ENCODE measurements at regions not wholly inside any gene's neighbourhood (a gene's known extent, or its start where the extent isn't known, plus 50 kb on each side); places are given as distances from the start of the nearest gene placed in this dataset.

GRCh38 chr12:107557026-107557425 lies 128.6 kb upstream of the PWP1 start:
- no peak overlapping the region for H3K4me3 ChIP-seq (replicated peaks in 1 of 3; ENCODE audit: insufficient read depth in 1 of 3, low read depth in 1 of 3, low read length in 3 of 3)
- H3K9ac ChIP-seq (replicated peaks; ENCODE audit: extremely low read depth, insufficient read depth, low read length): no peak overlapping the region
- intact Hi-C loops (cut with micrococcal nuclease): no loop called here
- no peaks in the 10 kb centered on the region for H3K36me3 ChIP-seq (ENCODE audit: control insufficient read depth in 2 of 2, extremely low read depth in 1 of 2, insufficient read depth in 2 of 2, low read length in 2 of 2)
- H3K27me3 ChIP-seq (ENCODE audit: control insufficient read depth in 2 of 2, insufficient read depth in 2 of 2, low read length in 2 of 2): no peaks in the 10 kb centered on the region
- no peaks in the 10 kb centered on the region for H3K9me3 ChIP-seq (replicated peaks; ENCODE audit: control insufficient read depth, insufficient read depth, low read length)
- FAIRE-seq (no peak), DNase-seq (ENCODE audit: low read depth, low spot score) (no peak)
- H2AFZ ChIP-seq (ENCODE audit: low read depth, low read length): no peak overlapping the region
- no peak overlapping the region for H3K4me2 ChIP-seq (ENCODE audit: insufficient read depth, low read length)
- no TSS peak for BruUV-seq (replicated peaks)
- no peak for TF ChIP-seq GATA2 (IDR thresholded peaks at IDR 0.05; ENCODE audit: insufficient read depth, insufficient read length, low read depth, low read length)
- TF ChIP-seq FOS (IDR thresholded peaks at IDR 0.05; ENCODE audit: borderline replicate concordance, insufficient read depth, low read length): no peak
- no peak for TF ChIP-seq MYC (IDR thresholded peaks at IDR 0.05; ENCODE audit: low read depth, low read length)
- no peak for TF ChIP-seq JUN (IDR thresholded peaks at IDR 0.05; ENCODE audit: borderline replicate concordance, insufficient read depth, insufficient read length, low read depth)
- no peak for TF ChIP-seq POLR2AphosphoS5 (IDR thresholded peaks at IDR 0.05; ENCODE audit: insufficient read depth, low read depth, low read length)
- no peak for TF ChIP-seq POLR2A (IDR thresholded peaks at IDR 0.05; ENCODE audit: low read depth, low read length)
- TF ChIP-seq CTCF (IDR thresholded peaks at IDR 0.05; ENCODE audit: extremely low read depth in 1 of 2, insufficient read depth in 1 of 2, low read depth in 1 of 2, low read length in 2 of 2): no peak
- no peak for TF ChIP-seq EZH2 (IDR thresholded peaks at IDR 0.05; ENCODE audit: borderline replicate concordance, low read depth, low read length, severe bottlenecking)
- no peak for TF ChIP-seq MAX (IDR thresholded peaks at IDR 0.05; ENCODE audit: insufficient read depth, insufficient read length)
- no peaks in the 10 kb centered on the region for H4K20me1 ChIP-seq (replicated peaks; ENCODE audit: control insufficient read depth, extremely low read depth, insufficient read depth, low read length)
- CTCF ChIA-PET: no interaction called here
- H3K79me2 ChIP-seq (ENCODE audit: control insufficient read depth, insufficient read depth, low read length): no peaks in the 10 kb centered on the region
- no peak overlapping the region for H3K27ac ChIP-seq (ENCODE audit: insufficient read depth, low read depth, low read length)
- H3K4me1 ChIP-seq (ENCODE audit: control insufficient read depth, extremely low read depth, insufficient read depth, low read length): no peaks in the 10 kb centered on the region
- dilution Hi-C loops (cut with MboI; ENCODE audit: extremely low pct_ligation_motif_present, low sequenced_read_pairs): no loop called here
- no peaks in the 10 kb centered on the region for H3K9me1 ChIP-seq (replicated peaks; ENCODE audit: control insufficient read depth, extremely low read depth, insufficient read depth, low read length)
- POLR2A ChIA-PET: no interaction called here
